Adrenal gland (tissue), 5 donors: ENCODE measurements at regions not wholly inside any gene's neighbourhood (a gene's known extent, or its start where the extent isn't known, plus 50 kb on each side); places are given as distances from the start of the nearest gene placed in this dataset.

Experiments used
- POLR2A ChIP-seq, 2 donors: fragments of 450-650 bp; IDR thresholded peaks; one replicate each; pipeline ENCODE4 v1.6.1; 2017; ENCODE audit warnings: antibody characterized with exemption in 2 of 2, mild to moderate bottlenecking in 2 of 2, moderate library complexity in 1 of 2
- TF ChIP-seq, protein P1 (sequence below), 6 experiments: fragments of 450-650 bp in 4 of 6; fragments of 200-600 bp in 2 of 6; sonication (generic) in 1 of 6; IDR thresholded peaks; 1 replicate in 5 of 6; 2 replicates in 1 of 6; pipeline versions ENCODE4 v1.5.1 to v1.8.0; 2016 to 2021; ENCODE audit warnings: antibody characterized with exemption in 6 of 6, mild to moderate bottlenecking in 2 of 6, moderate library complexity in 1 of 6
- donor health status: DM: no; HTN: no; CAD: no.

DNA sequence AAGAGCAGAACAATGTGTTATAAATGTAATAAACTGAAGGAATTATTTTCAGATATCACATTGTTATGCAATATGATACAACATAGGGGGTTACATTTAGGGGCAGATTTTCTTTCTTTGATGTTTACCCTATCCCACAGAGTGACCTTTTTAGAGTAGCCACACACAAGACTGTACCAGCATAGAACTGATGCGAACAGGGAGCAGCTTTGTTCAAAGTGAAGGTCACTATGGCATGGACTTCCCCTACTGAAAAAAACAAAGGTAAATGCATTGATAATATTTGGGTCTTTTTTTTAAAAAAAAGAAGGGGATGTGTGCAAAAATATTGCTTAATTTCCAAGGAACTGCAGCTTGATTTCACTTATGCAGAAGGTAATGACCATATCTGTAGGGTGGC is 1354.9 kb downstream of the SUCLG1 start:
- no peak for TF ChIP-seq POLR2A (IDR thresholded peaks at IDR 0.05)
- TF ChIP-seq, protein P1, sequence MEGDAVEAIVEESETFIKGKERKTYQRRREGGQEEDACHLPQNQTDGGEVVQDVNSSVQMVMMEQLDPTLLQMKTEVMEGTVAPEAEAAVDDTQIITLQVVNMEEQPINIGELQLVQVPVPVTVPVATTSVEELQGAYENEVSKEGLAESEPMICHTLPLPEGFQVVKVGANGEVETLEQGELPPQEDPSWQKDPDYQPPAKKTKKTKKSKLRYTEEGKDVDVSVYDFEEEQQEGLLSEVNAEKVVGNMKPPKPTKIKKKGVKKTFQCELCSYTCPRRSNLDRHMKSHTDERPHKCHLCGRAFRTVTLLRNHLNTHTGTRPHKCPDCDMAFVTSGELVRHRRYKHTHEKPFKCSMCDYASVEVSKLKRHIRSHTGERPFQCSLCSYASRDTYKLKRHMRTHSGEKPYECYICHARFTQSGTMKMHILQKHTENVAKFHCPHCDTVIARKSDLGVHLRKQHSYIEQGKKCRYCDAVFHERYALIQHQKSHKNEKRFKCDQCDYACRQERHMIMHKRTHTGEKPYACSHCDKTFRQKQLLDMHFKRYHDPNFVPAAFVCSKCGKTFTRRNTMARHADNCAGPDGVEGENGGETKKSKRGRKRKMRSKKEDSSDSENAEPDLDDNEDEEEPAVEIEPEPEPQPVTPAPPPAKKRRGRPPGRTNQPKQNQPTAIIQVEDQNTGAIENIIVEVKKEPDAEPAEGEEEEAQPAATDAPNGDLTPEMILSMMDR (IDR thresholded peaks at IDR 0.05) = no peak
